HG03342 (cell line): ENCODE measurements at regions not wholly inside any gene's neighbourhood (a gene's known extent, or its start where the extent isn't known, plus 50 kb on each side); places are given as distances from the start of the nearest gene placed in this dataset.

Source experiments
- ATAC-seq: cut with Tn5 transposase; IDR thresholded peaks from one replicate; pipeline ENCODE4 v1.9.1; 2021; ENCODE audit warnings: mild to moderate bottlenecking, moderate library complexity; ENCODE audit not compliant: unreplicated experiment

DNA sequence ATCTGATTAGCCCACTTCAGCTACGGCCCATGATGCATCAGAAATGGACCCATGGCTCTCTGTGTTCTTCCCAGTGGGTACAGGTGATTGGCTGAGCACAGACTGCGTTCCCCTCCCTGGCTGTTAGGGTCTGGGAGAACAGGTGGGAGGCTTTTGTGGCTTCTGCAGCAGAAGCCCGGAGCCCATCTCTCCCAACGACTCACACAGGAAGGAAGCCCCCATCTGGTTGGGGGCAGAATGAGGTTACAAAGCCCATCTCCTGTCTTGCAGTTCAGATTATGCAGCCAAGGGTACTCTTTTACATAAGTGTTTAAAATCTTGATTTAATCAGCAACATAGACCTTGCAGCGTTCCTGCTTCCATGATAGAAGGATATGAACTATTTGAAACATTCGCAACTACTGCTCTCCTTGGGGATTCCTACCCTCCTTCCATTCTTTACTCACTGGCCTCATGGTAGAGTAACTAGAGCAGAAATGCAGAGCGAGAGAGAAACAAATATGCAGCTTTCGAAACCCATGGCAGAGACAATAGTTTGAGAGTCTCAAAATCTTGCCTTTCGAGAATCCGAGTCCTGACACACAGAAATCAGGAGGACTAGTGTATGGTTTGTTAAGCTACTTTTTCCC is 291.3 kb downstream of the TLE3 start:
- no peak for ATAC-seq

DNA sequence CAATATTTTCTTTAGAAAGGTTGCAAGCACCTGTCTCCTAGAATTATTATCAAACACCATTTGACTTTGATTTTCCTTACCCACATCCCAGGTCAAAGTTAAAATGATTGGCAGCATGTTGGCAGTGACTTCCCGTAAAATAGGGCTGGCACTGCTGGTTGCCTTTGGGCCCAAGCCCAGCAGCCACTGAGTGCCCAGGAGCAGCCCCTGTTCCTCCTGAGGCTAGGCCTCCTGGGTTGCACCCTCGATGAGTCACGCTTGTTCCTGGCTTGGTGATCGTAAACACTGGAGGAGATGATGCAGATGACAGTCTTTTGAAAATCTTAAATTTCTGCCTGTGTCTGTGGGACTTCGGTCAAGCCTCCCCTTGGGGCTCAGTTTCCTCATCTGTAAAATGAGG is 290.0 kb downstream of the TLE3 start:
- ATAC-seq: no peak

DNA sequence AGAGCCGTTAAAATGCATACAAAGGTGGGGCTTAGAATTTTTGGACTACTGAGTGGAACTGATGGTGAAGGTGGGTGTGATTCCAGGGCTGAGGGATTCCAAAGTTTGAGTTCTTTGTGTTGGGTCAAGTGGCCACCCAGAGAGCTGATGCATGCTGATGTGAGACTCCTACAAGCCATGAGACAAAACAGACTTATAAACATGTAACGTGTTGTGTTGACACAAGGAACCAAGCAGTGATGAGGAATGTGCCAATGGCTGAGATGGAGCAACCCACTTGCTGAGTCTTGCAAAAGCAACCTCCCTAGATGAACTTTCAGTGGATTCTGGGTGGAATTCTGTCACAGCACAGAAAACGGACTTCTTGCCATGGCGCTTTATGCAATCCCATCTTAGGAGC is 289.0 kb downstream of the TLE3 start:
- no peak for ATAC-seq

DNA sequence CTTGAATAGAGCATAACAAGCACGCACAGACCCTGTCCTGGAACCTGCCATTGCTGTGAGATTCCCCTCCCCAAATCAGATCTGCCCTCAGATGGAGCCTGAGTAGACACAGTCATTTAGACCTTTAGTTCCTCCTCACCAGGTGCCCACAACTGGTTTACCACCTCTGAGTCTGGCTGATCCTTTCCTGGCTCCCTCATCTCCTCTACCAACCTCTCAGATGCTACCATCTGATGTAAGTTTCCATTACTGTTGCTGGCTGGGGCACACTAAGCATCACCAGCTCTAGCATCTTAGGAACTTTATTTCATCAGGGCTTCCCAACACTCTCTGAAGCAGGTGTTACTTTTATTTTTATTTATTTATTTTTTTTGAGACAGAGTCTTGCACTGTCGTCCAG is 288.3 kb downstream of the TLE3 start:
- ATAC-seq: no peak

DNA sequence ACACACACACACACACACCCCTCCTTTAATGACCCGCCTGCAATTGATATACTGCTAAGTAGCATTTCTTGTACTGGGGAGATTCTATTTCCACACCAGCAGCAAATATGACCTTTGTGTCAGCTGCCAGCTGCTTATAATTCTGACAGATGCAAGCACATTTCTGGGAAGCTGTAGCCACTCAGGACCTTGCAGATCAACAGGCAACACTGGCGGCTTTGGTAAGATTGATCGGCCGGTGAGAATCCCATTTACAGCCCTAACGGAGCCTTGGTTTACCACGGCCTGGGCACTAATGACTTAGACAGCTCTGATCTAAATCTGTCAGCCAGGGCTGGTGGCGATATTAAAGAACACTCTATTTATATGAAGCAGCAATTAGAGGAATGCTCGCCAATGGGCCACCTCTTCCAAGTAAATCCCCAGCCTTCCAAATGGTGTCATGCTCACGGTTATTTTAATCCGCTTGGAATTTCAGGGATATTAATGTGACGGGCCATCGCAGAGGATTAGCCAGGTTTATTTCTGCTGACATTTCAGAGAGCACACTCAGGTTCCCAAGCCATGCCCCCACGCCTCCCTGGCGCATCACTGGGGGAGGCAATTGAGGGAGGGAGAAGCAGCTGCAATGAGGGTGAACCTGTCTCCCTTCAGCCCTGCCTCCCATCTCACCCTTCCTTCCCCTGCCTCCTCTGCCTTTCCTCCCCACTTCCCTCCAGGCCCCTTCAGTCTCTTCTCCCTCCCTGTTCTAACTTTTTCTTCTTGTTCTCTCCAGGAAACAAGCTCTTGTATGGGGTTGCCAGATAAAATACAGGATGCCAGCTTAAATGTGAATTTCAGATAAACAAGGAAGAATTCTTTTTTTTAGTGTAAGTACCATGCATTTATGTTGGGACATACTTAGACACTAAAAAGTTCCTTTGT is 287.0 kb downstream of the TLE3 start:
- ATAC-seq: no peak

DNA sequence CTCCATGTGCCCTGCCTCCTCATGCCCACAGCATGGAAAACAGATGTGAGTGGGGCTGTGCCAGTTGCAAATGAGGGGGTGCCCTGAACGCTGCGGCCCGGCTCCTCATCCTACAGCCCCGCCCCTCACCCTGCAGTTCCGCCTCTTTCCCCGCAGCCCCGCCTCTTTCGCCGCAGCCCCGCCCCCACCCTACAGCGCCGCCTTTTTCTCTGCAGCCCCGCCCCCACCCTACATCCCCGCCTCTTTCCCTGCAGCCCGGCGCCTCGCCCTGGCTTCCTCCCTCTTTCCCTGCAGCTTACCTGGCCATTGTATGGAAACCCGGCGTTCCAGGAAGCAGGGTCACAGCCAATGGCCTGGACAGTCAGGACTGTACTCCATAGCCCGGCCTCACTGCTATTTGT is 284.9 kb downstream of the TLE3 start:
- ATAC-seq: no peak

DNA sequence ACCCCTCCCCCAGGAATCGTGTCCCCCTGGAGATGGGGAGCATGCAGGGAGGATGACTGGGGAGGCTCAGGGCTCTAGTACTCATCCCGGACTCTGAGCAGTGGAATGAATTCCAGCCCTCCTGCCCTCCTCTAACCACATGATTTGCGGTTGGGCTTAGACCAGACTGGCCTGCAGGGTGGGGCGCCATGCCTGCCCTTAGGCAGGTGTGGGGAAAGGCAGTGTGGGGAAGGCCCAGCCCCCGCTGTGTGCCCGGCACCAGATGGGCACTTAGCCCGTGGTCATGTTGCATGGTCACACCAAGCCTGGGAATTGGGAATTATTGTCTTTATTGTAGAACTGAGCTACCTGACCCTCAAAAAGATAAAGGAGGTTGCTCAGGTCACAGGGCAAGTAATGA is 283.8 kb downstream of the TLE3 start:
- no peak for ATAC-seq

DNA sequence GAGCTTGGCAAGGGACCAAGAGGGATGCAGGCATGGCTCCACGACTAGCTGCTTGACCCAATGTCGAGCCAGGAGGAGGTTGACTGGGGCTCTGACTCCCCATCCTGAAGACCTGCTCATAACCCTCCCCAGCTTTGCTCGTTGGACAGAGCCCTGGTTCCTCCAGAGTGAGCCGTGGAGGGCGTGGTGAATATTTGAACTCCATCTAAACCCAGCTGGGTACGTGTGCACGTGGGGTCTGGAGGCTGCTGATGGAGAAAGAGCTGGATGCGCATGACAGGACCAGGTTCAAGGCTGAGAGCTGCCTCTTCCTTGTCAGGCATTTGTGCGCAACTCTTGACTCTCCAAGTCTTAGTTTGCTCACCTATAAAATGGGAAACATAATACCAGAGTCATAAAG is 282.8 kb downstream of the TLE3 start:
- no peak for ATAC-seq

DNA sequence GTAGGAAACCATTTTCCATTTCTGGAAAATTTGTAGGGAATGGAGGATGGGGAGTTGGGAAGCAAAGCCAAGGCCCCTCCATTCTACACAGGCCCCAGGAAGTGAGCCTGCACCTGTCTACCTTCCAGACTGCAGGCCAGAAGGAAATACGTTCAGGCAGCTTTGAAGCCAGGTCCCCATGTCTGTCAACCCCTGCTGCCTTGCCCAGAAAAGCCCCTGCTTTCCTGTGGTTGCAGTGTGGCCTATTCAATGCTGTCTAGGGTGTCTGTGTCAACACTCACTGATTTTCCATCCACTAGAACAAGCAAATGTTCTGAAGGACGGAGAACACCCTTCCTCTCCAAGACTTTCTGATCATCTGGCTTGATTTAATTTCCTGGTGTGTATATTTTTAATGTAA is 281.9 kb downstream of the TLE3 start:
- ATAC-seq: no peak

DNA sequence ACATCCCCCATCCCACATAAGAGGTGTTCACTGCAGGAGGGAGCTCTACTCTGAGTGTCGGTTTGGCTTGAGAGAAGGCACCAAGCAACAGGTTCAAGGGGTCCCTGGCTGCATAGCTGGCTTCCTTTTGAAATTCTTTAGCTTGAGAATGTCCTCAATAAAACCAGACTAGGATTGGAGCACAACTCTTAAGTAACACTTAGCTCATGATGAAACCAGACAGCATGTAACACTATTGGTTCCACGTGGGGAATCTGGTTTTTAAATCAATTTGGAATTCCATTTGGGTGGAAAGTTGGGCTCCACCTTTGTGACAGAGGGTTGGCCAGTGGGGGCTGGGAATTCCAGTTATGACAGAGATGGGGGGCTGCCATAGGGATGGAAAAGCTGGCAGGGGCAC is 281.2 kb downstream of the TLE3 start:
- no peak for ATAC-seq

DNA sequence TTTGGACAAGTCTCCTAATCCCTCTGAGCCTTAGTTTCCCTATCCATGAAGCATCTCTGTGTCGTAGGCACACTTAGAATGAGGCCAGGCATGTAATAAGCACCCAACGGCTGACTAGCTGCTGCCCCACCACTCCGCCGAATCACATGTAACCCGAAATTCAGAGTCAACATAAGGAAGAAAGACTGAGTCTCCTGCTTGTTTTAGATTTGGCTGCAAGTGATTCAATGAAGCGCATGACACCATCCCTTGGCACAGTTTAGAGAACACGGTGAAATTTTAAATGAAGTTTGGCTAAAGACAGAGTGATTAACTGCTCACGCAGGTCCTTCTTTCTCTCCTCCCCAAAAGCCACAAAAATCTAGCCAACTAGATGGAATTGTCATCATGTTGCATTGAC is 279.2 kb downstream of the TLE3 start:
- ATAC-seq: no peak

DNA sequence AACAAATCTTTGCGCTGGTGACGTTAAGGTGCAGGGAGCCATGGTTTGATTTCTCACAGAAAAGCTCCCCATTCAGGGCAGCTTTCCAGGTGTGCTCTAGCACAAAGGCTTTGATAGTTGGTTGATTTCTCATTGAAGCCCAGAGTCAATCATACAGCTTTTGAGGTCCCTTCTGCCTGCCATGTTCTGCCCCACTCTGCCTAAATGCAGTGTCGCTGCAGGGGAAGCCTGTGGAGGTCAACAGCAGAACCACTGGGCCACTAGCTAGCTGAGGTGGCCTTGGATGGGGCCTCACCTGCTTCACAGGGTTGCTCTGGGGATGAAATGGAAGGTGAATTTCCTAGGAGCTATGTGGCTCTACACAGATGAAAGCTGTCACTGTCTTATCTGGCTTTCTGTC is 278.3 kb downstream of the TLE3 start:
- ATAC-seq: no peak

DNA sequence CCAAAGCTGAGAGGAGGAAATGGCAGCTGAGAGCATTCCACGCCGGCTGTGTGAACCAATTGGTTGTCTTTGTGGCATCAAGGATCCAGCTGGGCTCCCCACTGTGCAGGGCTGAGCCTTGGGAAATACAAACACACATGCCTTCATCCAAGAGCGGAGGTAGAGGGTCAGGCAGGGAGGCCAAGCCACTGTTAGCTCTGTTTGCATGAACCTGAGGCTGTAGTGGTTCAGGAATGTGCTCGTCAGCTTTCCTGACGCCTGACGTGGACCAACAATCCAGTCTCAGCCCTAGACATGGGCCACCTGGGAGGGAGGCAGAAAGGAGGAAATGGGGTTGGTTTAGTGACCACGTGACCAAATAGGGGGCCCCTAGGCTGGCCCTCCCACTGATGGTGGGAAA is 276.9 kb downstream of the TLE3 start:
- ATAC-seq: no peak

DNA sequence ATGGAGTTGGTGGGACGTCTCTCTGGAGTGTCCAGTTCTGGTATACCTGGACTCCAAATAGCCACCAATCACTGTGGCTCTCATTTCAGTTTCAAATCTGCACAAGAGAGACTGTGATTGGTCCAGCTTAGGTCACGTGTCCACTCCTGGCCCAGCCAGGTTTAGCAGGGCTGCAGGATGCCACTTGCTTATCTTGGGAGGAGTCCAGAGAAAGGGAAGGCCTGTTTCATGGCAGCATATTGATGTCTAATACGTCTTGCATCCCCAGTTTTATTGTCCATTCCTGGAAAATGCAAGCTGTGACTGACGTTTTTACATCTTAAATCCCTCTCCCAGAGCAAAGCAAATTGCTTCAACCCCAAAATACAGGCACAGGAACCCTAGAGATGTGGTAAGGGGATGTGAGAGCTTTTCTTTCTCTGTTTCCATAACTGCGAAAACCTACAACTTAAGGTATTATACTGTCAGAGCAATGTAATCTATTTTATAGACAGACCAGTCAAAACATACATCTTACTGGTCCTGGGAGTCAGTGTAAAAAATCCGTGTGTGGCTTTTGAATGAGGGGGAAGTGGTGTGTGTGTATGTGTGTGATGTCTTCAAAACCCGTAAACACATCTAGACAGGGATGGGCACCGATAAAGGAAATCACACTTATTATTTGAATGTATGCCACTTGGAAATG is 274.4 kb downstream of the TLE3 start:
- no peak for ATAC-seq

DNA sequence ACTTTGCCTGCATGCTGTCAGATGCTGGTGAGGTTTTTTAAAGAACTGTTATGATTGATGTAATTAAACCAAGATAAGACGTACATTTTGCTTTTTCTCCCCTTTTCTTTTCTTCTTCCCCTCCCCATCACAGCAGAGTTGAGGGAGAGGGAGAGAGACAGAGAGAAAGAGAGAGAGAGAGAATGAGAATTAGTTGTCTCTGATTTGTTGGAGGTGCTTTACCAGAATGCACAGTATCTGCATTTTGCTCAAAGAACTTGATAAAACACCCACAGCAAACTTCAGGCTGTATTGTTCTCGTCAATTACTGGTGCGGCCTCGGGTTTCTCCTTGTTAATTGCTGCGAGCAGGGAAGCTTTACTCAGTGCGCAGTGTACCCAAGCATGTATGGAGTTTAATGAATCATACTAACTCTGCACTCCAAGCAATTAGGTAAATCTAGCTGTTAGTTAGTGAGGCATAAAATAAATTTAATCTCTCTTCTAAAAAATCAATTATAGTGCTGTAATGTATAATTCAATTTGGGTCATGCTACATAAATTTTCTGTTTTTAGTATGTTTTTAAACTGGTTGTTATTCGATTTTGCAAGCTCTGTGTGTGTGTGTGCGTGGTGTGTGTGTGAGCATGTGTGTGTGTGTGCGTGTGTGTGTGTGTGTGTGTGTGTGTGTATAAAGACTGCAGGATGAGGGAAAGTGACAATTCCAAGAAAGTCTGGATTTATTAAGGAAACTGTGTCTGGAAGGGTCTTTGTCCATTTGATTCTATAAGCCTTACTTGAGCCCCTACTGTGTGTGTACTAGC is 273.4 kb downstream of the TLE3 start:
- ATAC-seq: no peak

DNA sequence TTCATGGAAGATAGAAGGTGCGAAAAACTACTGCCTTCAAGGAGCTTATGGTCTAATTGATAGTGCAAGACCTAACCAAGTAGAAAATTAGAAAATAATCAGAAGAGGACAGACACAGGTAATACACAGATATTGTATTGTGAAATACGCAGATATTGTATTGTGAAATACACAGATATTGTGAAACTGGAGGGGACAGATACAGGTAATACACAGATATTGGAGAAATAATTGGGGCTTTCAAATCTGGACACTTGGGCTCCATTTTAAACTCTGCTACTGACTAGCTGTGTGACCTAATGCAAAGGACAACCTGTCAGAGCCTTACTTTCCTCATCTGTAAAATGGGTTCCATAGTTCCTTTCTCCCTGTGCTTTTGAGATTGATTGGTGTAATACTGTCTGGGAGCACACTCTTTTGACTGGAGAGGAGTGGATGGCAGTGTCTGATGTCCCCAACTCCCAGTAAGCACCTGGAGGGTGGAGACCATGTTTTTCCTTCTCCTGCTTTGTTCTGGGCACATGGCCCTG is 272.8 kb downstream of the TLE3 start:
- no peak for ATAC-seq

DNA sequence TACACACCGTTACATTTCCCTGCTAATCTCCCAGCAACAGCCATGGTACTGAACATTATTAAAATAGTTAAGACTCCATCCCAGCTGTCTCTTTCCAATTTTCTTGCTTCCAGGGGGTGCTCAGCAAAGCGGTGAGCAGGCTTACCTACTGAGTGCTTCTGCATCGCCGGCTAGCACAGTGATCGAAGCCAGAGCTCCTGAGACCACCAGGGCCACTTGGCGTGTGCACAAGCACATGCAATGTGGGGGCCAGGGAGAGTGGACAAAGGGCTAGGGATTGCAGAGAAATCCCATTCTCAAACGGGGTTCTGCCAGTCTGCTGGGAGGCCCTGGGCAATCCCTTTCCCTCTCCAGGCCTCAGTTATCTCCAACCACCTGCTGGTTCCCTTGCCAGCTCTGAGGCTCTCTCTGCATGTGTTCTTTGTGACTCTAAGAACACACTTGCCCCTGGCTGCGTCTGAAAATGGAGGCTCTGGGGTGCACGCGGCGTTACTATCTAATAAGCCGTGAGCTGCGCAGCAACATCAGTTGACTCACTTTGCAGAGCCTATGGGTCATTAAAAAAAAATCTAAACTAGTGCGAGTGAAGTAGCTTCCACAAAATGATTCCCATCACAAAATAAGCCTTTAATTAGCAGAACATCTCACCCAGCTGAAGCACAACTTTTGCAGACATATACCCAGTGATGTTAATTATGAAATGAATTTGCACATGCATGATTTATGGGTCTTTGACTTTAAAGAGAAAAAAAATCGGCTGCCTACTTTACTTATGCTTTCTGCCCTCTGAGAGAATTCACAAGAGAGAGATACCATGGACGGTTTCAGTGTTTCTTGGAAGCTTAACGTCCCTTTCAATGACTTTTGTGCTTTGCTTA is 271.5 kb downstream of the TLE3 start:
- ATAC-seq: no peak

DNA sequence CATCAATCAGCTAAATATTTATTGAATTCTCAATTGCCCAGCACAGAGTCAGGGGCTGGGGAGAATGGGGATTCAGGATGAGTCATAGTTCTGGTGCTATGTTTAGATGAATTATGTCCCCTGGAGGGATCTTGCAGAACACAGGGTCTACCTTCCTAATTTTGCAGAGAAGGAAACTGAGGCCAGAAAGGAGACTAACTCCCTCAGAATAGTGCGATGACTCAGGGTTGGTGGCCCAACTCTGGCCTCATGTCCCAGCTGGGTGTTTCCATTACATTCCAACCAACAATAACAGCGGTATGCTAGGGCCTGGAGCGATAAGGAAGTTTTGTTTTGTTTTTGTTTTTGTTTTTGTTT is 270.9 kb downstream of the TLE3 start:
- no peak for ATAC-seq

DNA sequence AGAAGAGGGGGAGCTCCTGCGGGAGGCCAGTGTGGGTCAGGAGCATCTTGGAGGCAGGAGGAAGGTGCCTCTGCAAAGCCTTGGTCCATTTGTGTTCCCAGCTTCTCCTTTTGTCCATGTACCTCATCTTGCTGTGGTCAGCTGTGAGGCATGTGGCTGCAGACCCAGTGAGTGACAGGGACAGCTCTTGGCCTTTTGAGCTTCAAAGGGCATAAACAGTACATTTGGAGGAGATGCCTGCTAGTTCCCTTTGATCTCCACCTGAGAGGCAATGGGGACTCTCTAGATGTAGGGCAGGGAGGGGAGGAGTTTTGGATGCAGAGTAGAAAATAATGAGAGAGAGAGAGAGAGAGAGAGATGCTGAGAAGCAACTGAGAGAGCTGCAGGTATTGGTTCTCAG is 270.0 kb downstream of the TLE3 start:
- no peak for ATAC-seq

DNA sequence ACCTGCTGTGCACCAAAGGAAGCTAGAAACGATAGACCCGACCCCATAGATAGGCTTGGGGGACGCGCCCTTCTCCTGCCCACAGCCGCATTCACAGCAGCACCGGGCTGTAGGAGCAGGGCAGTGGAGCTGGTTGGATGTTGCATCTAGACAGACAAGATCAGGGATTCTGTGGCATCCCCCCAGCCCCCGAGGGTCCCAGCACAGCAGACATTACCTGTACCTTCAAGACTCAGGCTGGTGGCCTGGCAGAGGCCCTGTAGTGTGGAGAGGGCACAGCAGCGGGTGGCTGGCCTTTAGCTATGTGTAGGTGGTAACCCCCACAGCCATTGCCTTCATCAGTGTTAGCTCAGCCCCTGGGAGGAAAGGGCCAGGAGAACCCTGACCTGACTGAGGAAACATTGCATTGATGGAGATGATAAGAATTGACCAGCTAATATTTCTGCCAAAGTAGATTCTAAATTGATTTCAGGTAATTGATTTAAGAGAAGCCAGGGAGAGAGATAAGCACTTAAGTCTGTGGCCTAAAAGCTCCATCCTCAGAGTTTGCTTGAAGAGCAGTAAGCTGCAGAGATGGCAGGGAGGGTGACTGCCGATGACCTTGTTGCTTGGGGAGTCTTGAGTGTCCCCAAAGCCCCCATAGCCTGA is 269.4 kb downstream of the TLE3 start:
- no peak for ATAC-seq
